Esophagus squamous epithelium (tissue), 5 donors: ENCODE measurements at regions not wholly inside any gene's neighbourhood (a gene's known extent, or its start where the extent isn't known, plus 50 kb on each side); places are given as distances from the start of the nearest gene placed in this dataset.

Experiments
- DNase-seq: peaks from one replicate; lab custom pipeline; 2025; lab: John Stamatoyannopoulos, UW
- H3K27ac ChIP-seq, 4 donors: fragments of 200-600 bp; sonication (generic); one replicate each; pipeline ENCODE4 v1.5.1; 2016 to 2019; ENCODE audit warnings: mild to moderate bottlenecking in 1 of 4
- H3K27me3 ChIP-seq, 4 donors: fragments of 200-600 bp; sonication (generic); 1 replicate in 3 of 4; 2 replicates in 1 of 4; pipeline versions ENCODE4 v1.5.1 to v1.6.0; 2017 to 2021; ENCODE audit warnings: antibody characterized with exemption in 1 of 4
- H3K36me3 ChIP-seq, 3 donors: fragments of 200-600 bp; sonication (generic); one replicate each; pipeline ENCODE4 v1.5.1; 2016 to 2019
- H3K4me1 ChIP-seq, 3 donors: fragments of 200-600 bp; sonication (generic); one replicate each; pipeline ENCODE4 v1.5.1; 2017 to 2019
- H3K4me3 ChIP-seq, 4 donors: fragments of 200-600 bp; sonication (generic); 1 replicate in 3 of 4; 2 replicates in 1 of 4; pipeline ENCODE4 v1.5.1; 2016 to 2019; ENCODE audit warnings: mild to moderate bottlenecking in 2 of 4, moderate library complexity in 1 of 4
- H3K9me3 ChIP-seq, 3 donors: fragments of 200-600 bp; sonication (generic); one replicate each; pipeline ENCODE4 v1.5.1; 2016 to 2019
- POLR2A ChIP-seq, 4 donors: fragments of 450-650 bp; IDR thresholded peaks; one replicate each; pipeline ENCODE4 v1.6.1; 2017; ENCODE audit warnings: antibody characterized with exemption in 4 of 4, mild to moderate bottlenecking in 4 of 4, moderate library complexity in 3 of 4
- WGBS, 2 donors: methylation state at CpG; one replicate each; pipeline ENCODE4 v1.1.5; 2018; 5-methylcytosine and 5-hydroxymethylcytosine counted together
- intact Hi-C: fragments of 100-400 bp; cut with DNase I; formaldehyde crosslinking; loops from one replicate; pipeline ENCODE4 v1.15.0; 2022
- TF ChIP-seq, protein P1 (sequence below), 6 experiments: fragments of 450-650 bp in 4 of 6; fragments of 200-600 bp in 2 of 6; sonication (generic) in 2 of 6; IDR thresholded peaks; one replicate each; pipeline ENCODE4 v1.5.1; 2016 to 2019; ENCODE audit warnings: antibody characterized with exemption in 6 of 6, mild to moderate bottlenecking in 4 of 6, moderate library complexity in 4 of 6
- donor health status: DM: yes; HTN: yes; CAD: no.

DNA sequence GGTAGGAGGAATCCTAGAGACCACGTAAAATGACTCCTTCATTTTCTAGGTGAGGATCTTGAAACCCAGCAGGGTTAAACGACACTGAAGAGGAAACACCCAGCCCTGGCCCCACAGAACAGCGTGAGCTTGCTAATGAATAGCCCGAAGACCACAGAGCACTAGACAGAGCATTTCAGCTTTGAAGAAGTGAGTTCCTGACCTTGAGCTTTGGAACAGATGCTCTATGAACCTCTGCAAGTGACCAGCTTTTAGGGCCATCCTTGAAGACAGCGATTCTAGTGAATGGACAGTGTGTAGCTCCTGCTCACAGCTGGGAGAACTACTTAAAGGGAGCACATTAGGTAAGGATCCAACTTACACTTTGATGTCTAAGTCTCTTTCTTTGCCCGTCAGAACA is 74.0 kb upstream of the FRMD1 start:
- no peaks in the 10 kb centered on the region for H3K9me3 ChIP-seq
- no peak for TF ChIP-seq POLR2A (IDR thresholded peaks at IDR 0.05)
- TF ChIP-seq, protein P1, sequence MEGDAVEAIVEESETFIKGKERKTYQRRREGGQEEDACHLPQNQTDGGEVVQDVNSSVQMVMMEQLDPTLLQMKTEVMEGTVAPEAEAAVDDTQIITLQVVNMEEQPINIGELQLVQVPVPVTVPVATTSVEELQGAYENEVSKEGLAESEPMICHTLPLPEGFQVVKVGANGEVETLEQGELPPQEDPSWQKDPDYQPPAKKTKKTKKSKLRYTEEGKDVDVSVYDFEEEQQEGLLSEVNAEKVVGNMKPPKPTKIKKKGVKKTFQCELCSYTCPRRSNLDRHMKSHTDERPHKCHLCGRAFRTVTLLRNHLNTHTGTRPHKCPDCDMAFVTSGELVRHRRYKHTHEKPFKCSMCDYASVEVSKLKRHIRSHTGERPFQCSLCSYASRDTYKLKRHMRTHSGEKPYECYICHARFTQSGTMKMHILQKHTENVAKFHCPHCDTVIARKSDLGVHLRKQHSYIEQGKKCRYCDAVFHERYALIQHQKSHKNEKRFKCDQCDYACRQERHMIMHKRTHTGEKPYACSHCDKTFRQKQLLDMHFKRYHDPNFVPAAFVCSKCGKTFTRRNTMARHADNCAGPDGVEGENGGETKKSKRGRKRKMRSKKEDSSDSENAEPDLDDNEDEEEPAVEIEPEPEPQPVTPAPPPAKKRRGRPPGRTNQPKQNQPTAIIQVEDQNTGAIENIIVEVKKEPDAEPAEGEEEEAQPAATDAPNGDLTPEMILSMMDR (IDR thresholded peaks at IDR 0.05), result no peak
- intact Hi-C loops, result loop anchor here (10.0 kb wide), 1 partner anchor 212 kb away; no protein-coding TSS in a partner anchor
- H3K4me1 ChIP-seq, result peaks cover 6 to 31% (median 9%) of the 10 kb centered on the region in 3 donors
- peaks cover 0 to 57% (median 0%) of the 10 kb centered on the region in 4 donors for H3K27me3 ChIP-seq
- no peaks in the 10 kb centered on the region for H3K36me3 ChIP-seq
- no peak overlapping the region for H3K4me3 ChIP-seq
- 62 to 66% methylated on average over 6 of the region's 6 CpGs for WGBS, 2 donors
- no peak overlapping the region for H3K27ac ChIP-seq
- no peak for DNase-seq

DNA sequence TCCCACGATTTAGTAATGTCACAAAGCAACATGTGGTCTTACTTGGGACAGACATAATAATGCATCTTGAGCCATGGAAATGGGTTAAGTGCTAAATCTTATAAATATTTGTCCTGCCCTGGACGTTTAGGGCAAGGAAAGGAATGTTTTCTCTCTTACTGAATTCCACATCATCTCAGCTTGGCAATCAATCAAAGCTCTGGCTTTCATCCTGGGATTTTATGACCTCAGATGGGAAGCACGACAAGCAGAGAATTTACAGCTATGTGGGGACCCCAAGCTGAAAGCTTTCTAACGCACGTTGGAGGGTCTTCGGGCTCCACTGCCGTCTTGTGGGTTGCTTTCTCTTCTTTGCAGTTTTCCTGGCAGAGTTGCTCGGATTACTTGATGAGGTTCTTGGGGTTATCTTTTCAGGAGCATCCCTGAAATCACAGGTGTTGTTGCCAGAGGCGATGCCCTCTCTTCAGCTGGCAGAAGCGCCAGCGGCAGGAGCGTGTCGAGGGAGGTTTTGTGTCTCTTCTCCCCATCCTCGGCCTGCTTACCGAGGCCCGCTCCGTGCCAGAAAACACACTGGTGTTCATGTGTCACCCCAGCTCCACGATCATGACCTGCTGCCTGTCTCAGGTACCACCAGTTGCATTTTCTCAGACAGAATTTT is 73.4 kb upstream of the FRMD1 start:
- TF ChIP-seq POLR2A (IDR thresholded peaks at IDR 0.05), result no peak
- TF ChIP-seq, protein P1 (IDR thresholded peaks at IDR 0.05), result no peak
- Histone ChIP-seq H3K4me3 (no peak overlapping the region), H3K36me3 (no peaks in the 10 kb centered on the region), H3K9me3 (no peaks in the 10 kb centered on the region), H3K27ac (no peak overlapping the region), H3K4me1 (peaks cover under 1 to 29% (median 4%) of the 10 kb centered on the region in 3 donors), H3K27me3 (peaks cover 0 to 59% (median 0%) of the 10 kb centered on the region in 4 donors)
- 72 to 80% methylated on average over 18 of the region's 18 CpGs for WGBS, 2 donors
- intact Hi-C loops, result loop anchor here (10.0 kb wide), 1 partner anchor 212 kb away; no protein-coding TSS in a partner anchor
- DNase-seq, result no peak

DNA sequence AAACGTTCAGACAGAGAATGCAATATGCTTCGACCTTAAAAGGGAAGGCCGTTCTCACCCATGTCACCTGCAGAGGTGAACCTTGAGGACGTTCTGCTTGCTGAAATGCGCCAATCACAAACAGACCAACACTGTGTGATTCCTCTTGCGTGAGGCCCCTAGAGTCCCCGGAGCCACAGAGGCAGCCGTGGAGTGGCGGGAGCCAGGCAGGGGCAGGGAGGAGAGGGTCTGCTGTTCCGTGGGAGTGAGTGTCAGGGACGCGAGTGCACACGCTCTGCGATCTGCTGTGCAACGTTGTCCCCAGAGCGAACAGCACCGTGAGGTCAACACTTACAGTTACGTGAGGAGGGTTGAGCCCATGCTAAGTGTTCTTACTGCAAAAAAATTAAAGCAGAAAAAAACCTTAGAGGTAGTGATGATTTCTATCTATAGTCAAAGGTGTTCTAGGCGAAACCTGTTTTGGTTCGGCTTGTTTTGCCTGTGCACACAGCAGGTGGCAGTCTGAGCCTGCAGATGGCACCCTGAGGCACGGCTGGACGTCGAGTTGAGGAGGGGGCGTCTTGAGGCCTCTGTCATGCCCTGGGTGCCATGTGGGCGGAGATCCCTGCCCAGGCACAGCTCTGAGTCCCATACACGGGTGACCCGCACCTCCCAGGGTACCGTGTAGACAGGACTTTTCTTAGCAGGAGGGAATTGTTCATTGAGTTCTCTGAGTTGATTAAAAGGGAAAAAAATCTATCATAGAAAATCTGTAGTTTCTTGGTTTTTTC is 71.7 kb upstream of the FRMD1 start:
- intact Hi-C loops, result loop anchor here (10.0 kb wide), 1 partner anchor 214 kb away; no protein-coding TSS in a partner anchor
- Histone ChIP-seq H3K4me3 (no peak overlapping the region), H3K9me3 (no peaks in the 10 kb centered on the region), H3K36me3 (no peaks in the 10 kb centered on the region), H3K4me1 (peaks cover 0 to 38% (median 0%) of the 10 kb centered on the region in 3 donors), H3K27me3 (peaks cover 0 to 60% (median 0%) of the 10 kb centered on the region in 4 donors), H3K27ac (no peak overlapping the region)
- no peak for TF ChIP-seq POLR2A (IDR thresholded peaks at IDR 0.05)
- TF ChIP-seq, protein P1 (IDR thresholded peaks at IDR 0.05), result peak in 5 of 6 experiments; percentile 24 to 56 (median 43)
- no peak for DNase-seq
- WGBS, 2 donors, result 42 to 54% methylated on average over 19 to 26 of the region's 28 CpGs

DNA sequence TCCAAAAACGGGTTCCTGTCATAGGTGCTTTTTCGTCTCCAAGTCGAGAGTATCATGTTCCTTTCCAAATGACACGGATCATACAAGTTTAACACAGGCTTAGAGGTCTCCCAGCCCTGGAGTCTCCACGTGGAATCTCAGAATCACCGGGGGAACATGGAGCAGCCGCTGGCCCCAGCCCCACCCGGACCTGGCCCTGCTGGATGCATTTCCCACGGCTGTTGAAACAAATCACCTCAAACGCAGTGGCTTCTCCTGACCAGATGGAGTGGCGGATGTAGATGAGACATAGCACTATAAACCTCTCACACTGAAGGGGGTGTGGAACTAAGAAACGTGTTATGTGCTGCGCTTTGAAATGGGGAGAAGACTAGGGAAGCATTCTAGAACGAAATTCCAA is 70.0 kb upstream of the FRMD1 start:
- Histone ChIP-seq H3K4me1 (peaks cover 0 to 28% (median 0%) of the 10 kb centered on the region in 3 donors), H3K9me3 (no peaks in the 10 kb centered on the region), H3K27ac (no peak overlapping the region), H3K36me3 (no peaks in the 10 kb centered on the region), H3K27me3 (peaks cover 0 to 63% (median 0%) of the 10 kb centered on the region in 4 donors), H3K4me3 (no peak overlapping the region)
- TF ChIP-seq, protein P1 (IDR thresholded peaks at IDR 0.05), result no peak
- DNase-seq, result no peak
- 70 to 84% methylated on average over 12 to 14 of the region's 14 CpGs for WGBS, 2 donors
- intact Hi-C loops, result no loop called here
